Thoracic aorta (tissue), 2 donors: ENCODE measurements at regions not wholly inside any gene's neighbourhood (a gene's known extent, or its start where the extent isn't known, plus 50 kb on each side); places are given as distances from the start of the nearest gene placed in this dataset.

Experiments used
- ATAC-seq: fragments of 150-250 bp; one replicate; pipeline ENCODE4 v1.8.0; 2017; ENCODE audit warnings: low read depth; ENCODE audit not compliant: insufficient number of reproducible peaks, low FRiP score
- DNase-seq: peaks from one replicate; pipeline ENCODE4 v3.0.0-alpha.2; 2020; ENCODE audit warnings: low spot score
- H3K27ac ChIP-seq, 2 donors: fragments of 200-600 bp; sonication (generic); 1 replicate in 1 of 2; 2 replicates in 1 of 2; pipeline ENCODE4 v1.5.1; 2016; ENCODE audit warnings: mild to moderate bottlenecking in 2 of 2, moderate library complexity in 2 of 2
- H3K27me3 ChIP-seq: fragments of 200-600 bp; sonication (generic); replicated peaks from 2 replicates; pipeline ENCODE4 v1.6.0; 2016; ENCODE audit warnings: mild to moderate bottlenecking; ENCODE audit not compliant: insufficient read depth
- H3K36me3 ChIP-seq: fragments of 200-600 bp; sonication (generic); one replicate; pipeline ENCODE4 v1.5.1; 2016
- H3K4me1 ChIP-seq, 2 donors: fragments of 200-600 bp; sonication (generic); 1 replicate in 1 of 2; 2 replicates in 1 of 2; pipeline versions ENCODE4 v1.5.1 to v1.6.0; 2016; ENCODE audit warnings: low read depth in 2 of 2, mild to moderate bottlenecking in 1 of 2; ENCODE audit not compliant: control insufficient read depth in 1 of 2
- H3K4me3 ChIP-seq: fragments of 200-600 bp; sonication (generic); 2 replicates; pipeline ENCODE4 v1.5.1; 2016; ENCODE audit warnings: mild to moderate bottlenecking
- H3K9me3 ChIP-seq: fragments of 200-600 bp; sonication (generic); 2 replicates; pipeline ENCODE4 v1.5.1; 2016
- TF ChIP-seq, protein P1 (sequence below): fragments of 200-600 bp; sonication (generic); IDR thresholded peaks from one replicate; pipeline ENCODE4 v1.5.1; 2019; ENCODE audit warnings: antibody characterized with exemption

DNA sequence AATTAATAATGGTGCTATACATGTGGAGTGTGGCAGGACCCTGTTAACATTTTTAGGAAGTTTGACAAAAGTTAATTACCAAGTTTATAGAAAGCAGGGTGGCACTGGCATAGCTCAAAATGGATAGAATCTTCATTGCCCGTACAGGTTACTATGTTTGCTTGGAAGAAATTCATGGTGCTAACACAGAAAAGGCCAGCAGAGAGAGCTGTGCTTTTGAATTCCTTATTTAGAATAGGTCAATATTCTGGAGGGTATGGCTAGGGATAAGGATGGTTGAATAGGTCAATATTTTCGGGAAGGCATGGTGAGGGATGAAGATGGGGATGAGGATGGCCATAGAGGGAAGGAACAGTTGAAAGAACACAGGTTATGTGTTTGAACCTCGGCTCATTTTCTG, 345.1 kb downstream of the LMO4 start:
- H3K4me3 ChIP-seq = no peak overlapping the region
- H3K27ac ChIP-seq = no peak overlapping the region
- no peaks in the 10 kb centered on the region for H3K9me3 ChIP-seq
- TF ChIP-seq, protein P1, sequence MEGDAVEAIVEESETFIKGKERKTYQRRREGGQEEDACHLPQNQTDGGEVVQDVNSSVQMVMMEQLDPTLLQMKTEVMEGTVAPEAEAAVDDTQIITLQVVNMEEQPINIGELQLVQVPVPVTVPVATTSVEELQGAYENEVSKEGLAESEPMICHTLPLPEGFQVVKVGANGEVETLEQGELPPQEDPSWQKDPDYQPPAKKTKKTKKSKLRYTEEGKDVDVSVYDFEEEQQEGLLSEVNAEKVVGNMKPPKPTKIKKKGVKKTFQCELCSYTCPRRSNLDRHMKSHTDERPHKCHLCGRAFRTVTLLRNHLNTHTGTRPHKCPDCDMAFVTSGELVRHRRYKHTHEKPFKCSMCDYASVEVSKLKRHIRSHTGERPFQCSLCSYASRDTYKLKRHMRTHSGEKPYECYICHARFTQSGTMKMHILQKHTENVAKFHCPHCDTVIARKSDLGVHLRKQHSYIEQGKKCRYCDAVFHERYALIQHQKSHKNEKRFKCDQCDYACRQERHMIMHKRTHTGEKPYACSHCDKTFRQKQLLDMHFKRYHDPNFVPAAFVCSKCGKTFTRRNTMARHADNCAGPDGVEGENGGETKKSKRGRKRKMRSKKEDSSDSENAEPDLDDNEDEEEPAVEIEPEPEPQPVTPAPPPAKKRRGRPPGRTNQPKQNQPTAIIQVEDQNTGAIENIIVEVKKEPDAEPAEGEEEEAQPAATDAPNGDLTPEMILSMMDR = no peak
- H3K36me3 ChIP-seq = no peaks in the 10 kb centered on the region
- H3K27me3 ChIP-seq = no peaks in the 10 kb centered on the region
- no peaks in the 10 kb centered on the region for H3K4me1 ChIP-seq
- DNase-seq = no peak
- no peak for ATAC-seq

DNA sequence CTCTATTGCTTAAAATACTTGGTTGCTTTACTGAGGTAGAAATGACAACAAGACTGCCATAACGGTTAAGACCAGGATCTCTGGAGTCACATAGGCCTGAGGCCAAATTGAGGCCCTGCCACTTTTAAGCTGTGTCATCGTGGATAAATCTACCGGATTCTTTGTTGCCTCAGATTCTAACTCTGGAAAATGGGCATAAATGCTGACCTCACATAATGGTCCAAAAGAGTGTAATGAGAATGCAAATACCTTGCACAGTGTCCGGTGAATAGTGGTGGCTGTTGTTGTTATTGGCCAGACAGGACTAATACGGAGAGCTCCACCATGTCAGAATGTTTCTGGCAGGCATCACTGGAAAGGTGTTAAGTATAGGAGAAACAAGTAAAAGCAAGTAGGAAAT, 346.1 kb downstream of the LMO4 start:
- no peaks in the 10 kb centered on the region for H3K4me1 ChIP-seq
- no peaks in the 10 kb centered on the region for H3K36me3 ChIP-seq
- H3K4me3 ChIP-seq = no peak overlapping the region
- H3K9me3 ChIP-seq = no peaks in the 10 kb centered on the region
- H3K27me3 ChIP-seq = no peaks in the 10 kb centered on the region
- TF ChIP-seq, protein P1 = no peak
- no peak for DNase-seq
- ATAC-seq = no peak
- H3K27ac ChIP-seq = no peak overlapping the region

DNA sequence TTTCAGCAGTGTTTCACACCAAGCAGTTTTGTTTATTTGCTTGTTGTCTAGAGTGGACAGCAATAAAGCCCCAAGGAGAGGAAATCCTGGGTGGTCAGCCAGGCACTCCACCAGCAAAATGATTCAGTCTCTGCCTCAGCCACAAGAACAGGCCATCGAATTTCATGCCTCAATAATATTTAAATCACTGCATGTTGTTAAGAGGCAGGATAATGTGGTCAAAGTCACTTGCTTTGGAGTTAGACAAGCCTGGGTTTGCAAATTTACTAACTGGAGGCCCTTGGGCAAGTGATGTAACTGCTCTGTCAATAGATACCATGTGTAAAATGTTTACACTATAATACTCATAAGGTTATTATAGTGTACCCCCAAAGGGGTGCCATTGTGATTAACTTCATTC, 349.6 kb downstream of the LMO4 start:
- ATAC-seq (no peak), DNase-seq (no peak)
- H3K36me3 ChIP-seq = no peaks in the 10 kb centered on the region
- H3K27ac ChIP-seq = no peak overlapping the region
- H3K4me3 ChIP-seq = no peak overlapping the region
- no peaks in the 10 kb centered on the region for H3K9me3 ChIP-seq
- TF ChIP-seq, protein P1 = no peak
- no peaks in the 10 kb centered on the region for H3K27me3 ChIP-seq
- no peaks in the 10 kb centered on the region for H3K4me1 ChIP-seq

DNA sequence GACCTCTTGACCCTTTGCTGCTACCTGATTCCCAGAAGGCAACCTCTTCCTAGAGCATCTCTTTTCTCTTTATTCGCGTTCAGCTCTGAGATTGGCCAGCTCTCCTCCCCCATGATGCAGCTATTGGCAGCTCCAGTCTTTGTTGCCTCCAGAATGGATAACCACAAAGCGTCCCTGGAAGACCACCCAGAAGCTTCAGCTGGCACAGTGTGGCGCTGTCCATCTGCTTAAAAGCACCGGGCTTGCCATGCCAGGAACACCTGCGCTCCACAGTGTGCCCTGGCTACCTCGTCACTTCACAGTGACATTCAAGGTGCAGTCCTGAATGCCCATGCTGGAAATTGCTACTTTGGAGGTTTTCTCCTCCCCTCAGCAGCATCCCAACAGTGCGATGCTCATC, 353.9 kb downstream of the LMO4 start:
- Histone ChIP-seq H3K9me3 (no peaks in the 10 kb centered on the region), H3K36me3 (no peaks in the 10 kb centered on the region), H3K27ac (no peak overlapping the region), H3K4me3 (no peak overlapping the region), H3K27me3 (no peaks in the 10 kb centered on the region), H3K4me1 (peaks cover 6 to 8% of the 10 kb centered on the region in 2 donors)
- TF ChIP-seq, protein P1 = no peak
- ATAC-seq (no peak), DNase-seq (no peak)

DNA sequence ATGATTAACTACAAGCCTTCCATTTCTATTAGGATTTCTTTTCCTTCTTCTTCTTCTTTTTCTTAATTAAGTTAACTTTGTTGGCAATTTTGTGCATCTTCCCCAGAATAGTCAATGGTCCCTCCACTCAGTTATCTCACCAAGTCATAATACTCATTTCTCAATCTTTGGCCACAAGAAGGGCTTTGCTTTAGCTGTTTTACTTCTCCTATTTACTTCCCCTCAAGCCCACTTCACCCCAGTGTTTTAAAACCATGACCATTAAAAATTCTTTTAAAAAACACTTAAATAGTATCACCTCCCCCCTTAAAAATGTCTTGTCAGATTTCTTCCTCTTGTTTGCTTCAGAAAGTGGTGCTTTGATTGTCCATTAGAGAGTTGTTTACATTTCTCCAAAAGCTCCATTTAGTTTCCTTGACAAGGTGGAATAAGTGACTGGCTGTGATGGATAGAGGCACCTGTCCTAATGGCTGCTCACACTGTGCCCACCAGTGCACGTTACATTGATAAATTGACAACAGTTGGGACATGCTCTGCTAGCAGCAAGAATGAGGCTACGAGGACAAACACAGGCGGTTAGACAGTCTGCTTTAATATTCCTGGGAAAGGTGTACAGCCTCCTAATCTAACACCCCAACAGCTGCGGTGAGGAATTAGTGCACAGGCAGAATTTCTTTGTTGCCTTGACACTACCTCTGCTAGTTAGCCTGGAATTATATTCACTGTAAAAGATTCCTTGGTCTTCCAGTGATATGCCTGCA, 354.7 kb downstream of the LMO4 start:
- H3K4me3 ChIP-seq = peak overlapping the region; percentile 70
- peaks cover 6 to 8% of the 10 kb centered on the region in 2 donors for H3K4me1 ChIP-seq
- no peaks in the 10 kb centered on the region for H3K9me3 ChIP-seq
- TF ChIP-seq, protein P1 = no peak
- H3K27me3 ChIP-seq = no peaks in the 10 kb centered on the region
- H3K36me3 ChIP-seq = no peaks in the 10 kb centered on the region
- no peak for ATAC-seq
- no peak overlapping the region for H3K27ac ChIP-seq
- no peak for DNase-seq
